A673 (cell line): ENCODE measurements at regions not wholly inside any gene's neighbourhood (a gene's known extent, or its start where the extent isn't known, plus 50 kb on each side); places are given as distances from the start of the nearest gene placed in this dataset.

Experiments used
- BruUV-seq: library from RNA; stranded (reverse); fragments of 400-500 nt; replicated peaks from 2 replicates; lab custom pipeline; 2021; lab: Mats Ljungman, UMichigan
- CTCF ChIA-PET: fragments of 300-600 bp; sonication (Branson Sonifier 250); formaldehyde crosslinking; loops from one replicate; lab custom pipeline; 2022; ENCODE audit warnings: antibody characterized with exemption; lab: Charles Lee
- POLR2A ChIA-PET: fragments of 300-600 bp; sonication (Branson Sonifier 250); formaldehyde crosslinking; loops from one replicate; lab custom pipeline; 2022; ENCODE audit warnings: antibody characterized with exemption; ENCODE audit not compliant: low non-redundant PET; lab: Charles Lee
- DNase-seq: peaks from one replicate; pipeline ENCODE4 v3.0.0-alpha.2; 2015; ENCODE audit warnings: low spot score
- H3K27ac ChIP-seq: fragments of 200-600 bp; sonication (generic); 2 replicates; pipeline ENCODE4 v1.5.1; 2016; ENCODE audit warnings: mixed run types, low read depth, mild to moderate bottlenecking, mixed read lengths, antibody characterized with exemption, low read length; ENCODE audit not compliant: poor library complexity, severe bottlenecking
- H3K27me3 ChIP-seq: fragments of 200-600 bp; sonication (generic); replicated peaks from 2 replicates; pipeline ENCODE4 v1.6.1; 2017; ENCODE audit warnings: mixed run types, low read depth, mild to moderate bottlenecking, mixed read lengths, antibody characterized with exemption, low read length; ENCODE audit not compliant: insufficient read depth, poor library complexity
- H3K36me3 ChIP-seq: fragments of 200-600 bp; sonication (generic); 2 replicates; pipeline ENCODE4 v1.6.1; 2016; ENCODE audit warnings: mixed run types, mild to moderate bottlenecking, mixed read lengths, antibody characterized with exemption, low read length; ENCODE audit not compliant: insufficient read depth, poor library complexity, severe bottlenecking
- H3K4me1 ChIP-seq: fragments of 200-600 bp; sonication (generic); 2 replicates; pipeline ENCODE4 v1.6.1; 2017; ENCODE audit warnings: mixed run types, mild to moderate bottlenecking, mixed read lengths, antibody characterized with exemption, low read length; ENCODE audit not compliant: insufficient read depth, poor library complexity, severe bottlenecking
- H3K4me3 ChIP-seq: fragments of 200-600 bp; sonication (generic); 2 replicates; pipeline ENCODE4 v1.5.1; 2016; ENCODE audit warnings: low read depth, mixed run types, mild to moderate bottlenecking, mixed read lengths, low read length; ENCODE audit not compliant: poor library complexity, severe bottlenecking
- H3K9me3 ChIP-seq: fragments of 200-600 bp; sonication (generic); 2 replicates; pipeline ENCODE4 v1.6.1; 2016; ENCODE audit warnings: mixed run types, low read depth, mild to moderate bottlenecking, mixed read lengths, antibody characterized with exemption, low read length; ENCODE audit not compliant: poor library complexity, severe bottlenecking
- CTCF ChIP-seq: fragments of 300-800, 200-600 bp; sonication (generic); conservative IDR thresholded peaks from 2 replicates; pipeline ENCODE4 v1.5.1; 2017; ENCODE audit warnings: low read depth, mild to moderate bottlenecking, antibody characterized with exemption, low read length, moderate library complexity, mixed read lengths
- EZH2 ChIP-seq: fragments of 200-600 bp; sonication (generic); IDR thresholded peaks from 2 replicates; pipeline ENCODE4 v1.6.1; 2017; ENCODE audit warnings: borderline replicate concordance, low read depth, mild to moderate bottlenecking, mixed read lengths, antibody characterized with exemption, low read length; ENCODE audit not compliant: poor library complexity, severe bottlenecking
- intact Hi-C: fragments of 100-400 bp; cut with micrococcal nuclease; formaldehyde crosslinking; loops from one replicate; pipeline ENCODE4 v1.10.0; 2022; ENCODE audit not compliant: unreplicated experiment

GRCh38 chr5:154694159-154694558 is 61.0 kb upstream of the LARP1 start:
- H3K27ac ChIP-seq: no peak overlapping the region
- H3K36me3 ChIP-seq: no peaks in the 10 kb centered on the region
- no peaks in the 10 kb centered on the region for H3K27me3 ChIP-seq
- H3K4me3 ChIP-seq: no peak overlapping the region
- intact Hi-C loops: loop anchor here (5.0 kb wide), 1 partner anchor 48 kb away; no protein-coding TSS in a partner anchor
- no peak for DNase-seq
- no peaks in the 10 kb centered on the region for H3K4me1 ChIP-seq
- no TSS peak for BruUV-seq
- ChIA-PET POLR2A (no interaction called here), CTCF (no interaction called here)
- TF ChIP-seq CTCF (no peak), EZH2 (no peak)
- no peaks in the 10 kb centered on the region for H3K9me3 ChIP-seq

- DNase-seq: no peak
- H3K36me3 ChIP-seq: no peaks in the 10 kb centered on the region
- no peak overlapping the region for H3K4me3 ChIP-seq
- H3K4me1 ChIP-seq: no peaks in the 10 kb centered on the region
- ChIA-PET POLR2A (no interaction called here), CTCF (no interaction called here)
- H3K27me3 ChIP-seq: no peaks in the 10 kb centered on the region
- H3K27ac ChIP-seq: no peak overlapping the region
- peaks cover 8% of the 10 kb centered on the region for H3K9me3 ChIP-seq
- intact Hi-C loops: loop anchor here (5.0 kb wide), 1 partner anchor 52 kb away; no protein-coding TSS in a partner anchor
- no TSS peak for BruUV-seq
- no peak for TF ChIP-seq EZH2
- TF ChIP-seq CTCF: no peak
Observed at GRCh38 chr5:154690488-154690887, 64.7 kb upstream of the LARP1 start.

- no TSS peak for BruUV-seq
- POLR2A ChIA-PET: no interaction called here
- CTCF ChIA-PET: no interaction called here
- no peaks in the 10 kb centered on the region for H3K36me3 ChIP-seq
- intact Hi-C loops: no loop called here
- H3K27ac ChIP-seq: no peak overlapping the region
- peaks cover 10% of the 10 kb centered on the region for H3K4me1 ChIP-seq
- no peak for TF ChIP-seq EZH2
- no peak for TF ChIP-seq CTCF
- no peaks in the 10 kb centered on the region for H3K27me3 ChIP-seq
- DNase-seq: no peak
- peaks cover 8% of the 10 kb centered on the region for H3K9me3 ChIP-seq
- no peak overlapping the region for H3K4me3 ChIP-seq
Observed at GRCh38 chr5:154686490-154686889, 68.7 kb upstream of the LARP1 start.
